ENCODE measurements at regions not wholly inside any gene's neighbourhood (a gene's known extent, or its start where the extent isn't known, plus 50 kb on each side); places are given as distances from the start of the nearest gene placed in this dataset.

- DNase-seq (ENCODE audit: extremely low read depth in 1 of 11, low read depth in 9 of 11, low spot score in 4 of 11), result no peak
Measured at GRCh38 chr11:122337241-122337640, 221.2 kb upstream of the BLID start.

GRCh38 chr11:122336706-122337105, 220.7 kb upstream of the BLID start:
- no peak for DNase-seq (ENCODE audit: extremely low read depth in 1 of 11, low read depth in 9 of 11, low spot score in 4 of 11)

- no peak for DNase-seq (ENCODE audit: extremely low read depth in 1 of 11, low read depth in 9 of 11, low spot score in 4 of 11)
Measured at GRCh38 chr11:122334546-122335339, 218.7 kb upstream of the BLID start.

- no peak for DNase-seq (ENCODE audit: extremely low read depth in 1 of 11, low read depth in 9 of 11, low spot score in 4 of 11)
Measured at GRCh38 chr11:122333467-122333866, 217.5 kb upstream of the BLID start.

GRCh38 chr11:122331079-122331478, 215.1 kb upstream of the BLID start:
- DNase-seq (ENCODE audit: extremely low read depth in 1 of 11, low read depth in 9 of 11, low spot score in 4 of 11), result no peak

GRCh38 chr11:122330279-122330965, 214.4 kb upstream of the BLID start:
- no peak for DNase-seq (ENCODE audit: extremely low read depth in 1 of 11, low read depth in 9 of 11, low spot score in 4 of 11)

- no peak for DNase-seq (ENCODE audit: extremely low read depth in 1 of 11, low read depth in 9 of 11, low spot score in 4 of 11)
Measured at GRCh38 chr11:122327528-122327927, 211.5 kb upstream of the BLID start.

GRCh38 chr11:122323754-122324421, 207.9 kb upstream of the BLID start:
- no peak for DNase-seq (ENCODE audit: extremely low read depth in 1 of 11, low read depth in 9 of 11, low spot score in 4 of 11)

- DNase-seq (ENCODE audit: extremely low read depth in 1 of 11, low read depth in 9 of 11, low spot score in 4 of 11), result no peak
Measured at GRCh38 chr11:122322329-122322728, 206.3 kb upstream of the BLID start.

- DNase-seq (ENCODE audit: extremely low read depth in 1 of 11, low read depth in 9 of 11, low spot score in 4 of 11), result peak in 2 of 11 donors; percentile 28 to 36
Measured at GRCh38 chr11:122320671-122321070, 204.7 kb upstream of the BLID start.

GRCh38 chr11:122319691-122320620, 203.9 kb upstream of the BLID start:
- DNase-seq (ENCODE audit: extremely low read depth in 1 of 11, low read depth in 9 of 11, low spot score in 4 of 11), result no peak

GRCh38 chr11:122319085-122319484, 203.1 kb upstream of the BLID start:
- DNase-seq (ENCODE audit: extremely low read depth in 1 of 11, low read depth in 9 of 11, low spot score in 4 of 11), result no peak

- peak in 6 of 11 donors; percentile 51 to 79 (median 70) for DNase-seq (ENCODE audit: extremely low read depth in 1 of 11, low read depth in 9 of 11, low spot score in 4 of 11)
Measured at GRCh38 chr11:122317305-122317704, 201.3 kb upstream of the BLID start.

- no peak for DNase-seq (ENCODE audit: extremely low read depth in 1 of 11, low read depth in 9 of 11, low spot score in 4 of 11)
Measured at GRCh38 chr11:122313581-122313980, 197.6 kb upstream of the BLID start.

- DNase-seq (ENCODE audit: extremely low read depth in 1 of 11, low read depth in 9 of 11, low spot score in 4 of 11), result no peak
Measured at GRCh38 chr11:122311216-122311755, 195.3 kb upstream of the BLID start.

- no peak for DNase-seq (ENCODE audit: extremely low read depth in 1 of 11, low read depth in 9 of 11, low spot score in 4 of 11)
Measured at GRCh38 chr11:122310766-122311165, 194.8 kb upstream of the BLID start.

- no peak for DNase-seq (ENCODE audit: extremely low read depth in 1 of 11, low read depth in 9 of 11, low spot score in 4 of 11)
Measured at GRCh38 chr11:122309262-122309925, 193.4 kb upstream of the BLID start.

- no peak for DNase-seq (ENCODE audit: extremely low read depth in 1 of 11, low read depth in 9 of 11, low spot score in 4 of 11)
Measured at GRCh38 chr11:122308226-122308625, 192.2 kb upstream of the BLID start.

Data from renal cortex interstitium (tissue), 11 donors.